Mucosa of descending colon (tissue), 3 donors: ENCODE measurements at regions not wholly inside any gene's neighbourhood (a gene's known extent, or its start where the extent isn't known, plus 50 kb on each side); places are given as distances from the start of the nearest gene placed in this dataset.

Experiments used
- ATAC-seq: fragments of 200-7000 bp; cut with Tn5 transposase; one replicate; pipeline ENCODE4 v1.9.1; 2020; ENCODE audit warnings: mild to moderate bottlenecking, moderate library complexity
- DNase-seq, 3 donors: peaks; one replicate each; pipeline ENCODE4 v3.0.0-alpha.2; 2020
- H3K36me3 ChIP-seq: fragments of 200-600 bp; one replicate; pipeline ENCODE4 v1.8.0; 2021; ENCODE audit warnings: low read depth, mild to moderate bottlenecking
- H3K4me1 ChIP-seq: fragments of 200-600 bp; one replicate; pipeline ENCODE4 v1.8.0; 2021; ENCODE audit warnings: low read depth, mild to moderate bottlenecking
- H3K4me3 ChIP-seq: fragments of 200-600 bp; one replicate; pipeline ENCODE4 v1.8.0; 2021; ENCODE audit warnings: mild to moderate bottlenecking
- H3K9me3 ChIP-seq: fragments of 200-600 bp; one replicate; pipeline ENCODE4 v1.8.0; 2021; ENCODE audit warnings: mild to moderate bottlenecking
- CTCF ChIP-seq: fragments of 200-600 bp; IDR thresholded peaks from one replicate; pipeline ENCODE4 v1.8.0; 2022; ENCODE audit warnings: antibody characterized with exemption, mild to moderate bottlenecking
- intact Hi-C, 2 donors: fragments of 100-400 bp; cut with DNase I in 1 of 2; cut with micrococcal nuclease in 1 of 2; formaldehyde crosslinking; loops; one replicate each; pipeline versions ENCODE4 v1.11.0 to v1.11.1; 2022; cut with DNase I, micrococcal nuclease
- donor health status: DM: no; HTN: no; CAD: no; lungs with moderate emphysema.
- donor health status: DM: no; HTN: no; CAD: no.
- donor health status: DM: no; HTN: yes; CAD: no.

- no peak overlapping the region for H3K4me3 ChIP-seq
- ATAC-seq (no peak), DNase-seq (no peak)
- no peaks in the 10 kb centered on the region for H3K9me3 ChIP-seq
- no peaks in the 10 kb centered on the region for H3K36me3 ChIP-seq
- no peaks in the 10 kb centered on the region for H3K4me1 ChIP-seq
- TF ChIP-seq CTCF = no peak
- intact Hi-C loops = no loop called here
Observed at GRCh38 chr22:48347311-48347710, 1480.4 kb downstream of the BRD1 start.

GRCh38 chr22:48346911-48347310 lies 1480.8 kb downstream of the BRD1 start:
- no peak for DNase-seq
- H3K36me3 ChIP-seq = no peaks in the 10 kb centered on the region
- ATAC-seq = no peak
- no peak for TF ChIP-seq CTCF
- intact Hi-C loops = no loop called here
- no peaks in the 10 kb centered on the region for H3K4me1 ChIP-seq
- H3K9me3 ChIP-seq = no peaks in the 10 kb centered on the region
- H3K4me3 ChIP-seq = no peak overlapping the region

- H3K4me3 ChIP-seq = no peak overlapping the region
- no peaks in the 10 kb centered on the region for H3K4me1 ChIP-seq
- no peak for ATAC-seq
- no peaks in the 10 kb centered on the region for H3K36me3 ChIP-seq
- DNase-seq = no peak
- no peak for TF ChIP-seq CTCF
- intact Hi-C loops = no loop called here
- no peaks in the 10 kb centered on the region for H3K9me3 ChIP-seq
Observed at GRCh38 chr22:48346311-48346710, 1481.4 kb downstream of the BRD1 start.

- intact Hi-C loops = no loop called here
- Histone ChIP-seq H3K4me1 (no peaks in the 10 kb centered on the region), H3K4me3 (no peak overlapping the region), H3K36me3 (no peaks in the 10 kb centered on the region), H3K9me3 (no peaks in the 10 kb centered on the region)
- DNase-seq = no peak
- TF ChIP-seq CTCF = no peak
- no peak for ATAC-seq
Observed at GRCh38 chr22:48345631-48346030, 1482.0 kb downstream of the BRD1 start.

- ATAC-seq (no peak), DNase-seq (no peak)
- Histone ChIP-seq H3K4me3 (no peak overlapping the region), H3K4me1 (no peaks in the 10 kb centered on the region), H3K9me3 (no peaks in the 10 kb centered on the region), H3K36me3 (no peaks in the 10 kb centered on the region)
- intact Hi-C loops = no loop called here
- no peak for TF ChIP-seq CTCF
Observed at GRCh38 chr22:48343461-48343860, 1484.2 kb downstream of the BRD1 start.

- intact Hi-C loops = no loop called here
- DNase-seq = no peak
Observed at GRCh38 chr22:48342732-48343131, 1484.9 kb downstream of the BRD1 start.

More at GRCh38 chr22:48342732-48343131, 1484.9 kb downstream of the BRD1 start:
- Histone ChIP-seq H3K36me3 (no peaks in the 10 kb centered on the region), H3K9me3 (no peaks in the 10 kb centered on the region), H3K4me3 (no peak overlapping the region), H3K4me1 (no peaks in the 10 kb centered on the region)
- TF ChIP-seq CTCF = no peak
- no peak for ATAC-seq
